Body of pancreas (tissue), 4 donors: ENCODE measurements at regions not wholly inside any gene's neighbourhood (a gene's known extent, or its start where the extent isn't known, plus 50 kb on each side); places are given as distances from the start of the nearest gene placed in this dataset.

ENCODE experiments used
- ATAC-seq: fragments of 150-250 bp; one replicate; pipeline ENCODE4 v1.9.1; 2016
- DNase-seq, 4 donors: peaks; one replicate each; pipeline ENCODE4 v3.0.0-alpha.2; 2019
- H3K27ac ChIP-seq, 4 donors: fragments of 200-600 bp; sonication (generic); 1 replicate in 3 of 4; 2 replicates in 1 of 4; pipeline versions ENCODE4 v1.5.1 to v1.6.1; 2016 to 2019; ENCODE audit warnings: mild to moderate bottlenecking in 1 of 4, mixed read lengths in 1 of 4, moderate library complexity in 1 of 4
- H3K27me3 ChIP-seq, 2 donors: fragments of 200-600 bp; sonication (generic); one replicate each; pipeline ENCODE4 v1.6.0; 2016; ENCODE audit warnings: mild to moderate bottlenecking in 1 of 2
- H3K36me3 ChIP-seq, 2 donors: fragments of 200-600 bp; sonication (generic); replicated peaks in 1 of 2; 2 replicates each; pipeline ENCODE4 v1.5.1; 2016; ENCODE audit warnings: low read depth in 2 of 2; ENCODE audit not compliant: insufficient read depth in 1 of 2
- H3K4me1 ChIP-seq: fragments of 200-600 bp; sonication (generic); one replicate; pipeline ENCODE4 v1.6.0; 2016
- H3K4me3 ChIP-seq, 2 donors: fragments of 200-600 bp; sonication (generic); 1 replicate in 1 of 2; 2 replicates in 1 of 2; pipeline ENCODE4 v1.5.1; 2016 to 2019
- H3K9me3 ChIP-seq, 3 donors: fragments of 200-600 bp; sonication (generic); 1 replicate in 2 of 3; 2 replicates in 1 of 3; pipeline ENCODE4 v1.5.1; 2016
- CTCF ChIP-seq, 7 experiments: fragments of 450-650 bp in 4 of 7; fragments of 200-600 bp in 3 of 7; sonication (generic) in 3 of 7; IDR thresholded peaks; one replicate each; pipeline ENCODE4 v1.5.1; 2016 to 2019; ENCODE audit warnings: antibody characterized with exemption in 7 of 7
- POLR2A ChIP-seq, 3 donors: fragments of 450-650 bp; IDR thresholded peaks; one replicate each; pipeline ENCODE4 v1.6.1; 2016; ENCODE audit warnings: antibody characterized with exemption in 3 of 3, mild to moderate bottlenecking in 2 of 3
- WGBS, 2 donors: methylation state at CpG; one replicate each; pipeline ENCODE4 v1.1.5; 2017; 5-methylcytosine and 5-hydroxymethylcytosine counted together
- intact Hi-C: fragments of 100-400 bp; cut with DNase I; formaldehyde crosslinking; loops from one replicate; pipeline ENCODE4 v1.15.1; 2023

GRCh38 chr7:98056580-98056979, 50.1 kb upstream of the LMTK2 start:
- DNase-seq (no peak), ATAC-seq (no peak)
- Histone ChIP-seq H3K4me3 (no peak overlapping the region), H3K4me1 (no peaks in the 10 kb centered on the region), H3K27ac (no peak overlapping the region), H3K27me3 (no peaks in the 10 kb centered on the region), H3K36me3 (no peaks in the 10 kb centered on the region), H3K9me3 (no peaks in the 10 kb centered on the region)
- no peak for TF ChIP-seq CTCF (IDR thresholded peaks at IDR 0.05)
- no peak for TF ChIP-seq POLR2A (IDR thresholded peaks at IDR 0.05)
- intact Hi-C loops, result no loop called here
- WGBS, 2 donors, result 61 to 62% methylated on average over 9 of the region's 9 CpGs
